H1 (cell line): ENCODE measurements at regions not wholly inside any gene's neighbourhood (a gene's known extent, or its start where the extent isn't known, plus 50 kb on each side); places are given as distances from the start of the nearest gene placed in this dataset.

Experiments
- CTCF ChIA-PET: fragments of 300-600 bp; sonication (Branson Sonifier 250); formaldehyde crosslinking; loops from one replicate; lab custom pipeline; 2021; ENCODE audit not compliant: partially characterized antibody; lab: Charles Lee
- POLR2A ChIA-PET: fragments of 300-600 bp; sonication (Branson Sonifier 250); formaldehyde crosslinking; loops from one replicate; lab custom pipeline; 2021; ENCODE audit warnings: inconsistent platforms; ENCODE audit not compliant: partially characterized antibody; lab: Charles Lee
- DNase-seq, 2 experiments: peaks; one replicate each; pipeline versions ENCODE4 v3.0.0 to v3.0.0-alpha.2; 2010 to 2022; ENCODE audit warnings: low spot score in 2 of 2, low read depth in 1 of 2, mixed read lengths in 1 of 2
- FAIRE-seq: peaks from 2 replicates; lab custom pipeline; 2011; peaks lifted over from hg19 to GRCh38; lab: Jason Lieb, UNC
- H2AFZ ChIP-seq: 2 replicates; pipeline ENCODE4 v1.8.1; 2012; ENCODE audit warnings: low read length, inconsistent platforms
- H2AK5ac ChIP-seq: 2 replicates; pipeline ENCODE4 v1.6.1; 2013; ENCODE audit warnings: low read depth, low read length
- H2BK120ac ChIP-seq: replicated peaks from 2 replicates; pipeline ENCODE3; 2013; ENCODE audit warnings: low read depth, low read length, inconsistent platforms
- H2BK12ac ChIP-seq: 2 replicates; pipeline ENCODE4 v1.6.1; 2013; ENCODE audit warnings: low read depth, low read length
- H2BK15ac ChIP-seq: 2 replicates; pipeline ENCODE4 v1.6.1; 2013; ENCODE audit warnings: low read length
- H2BK20ac ChIP-seq: 2 replicates; pipeline ENCODE4 v1.6.1; 2013; ENCODE audit warnings: low read length
- H2BK5ac ChIP-seq: 2 replicates; pipeline ENCODE4 v1.6.1; 2013; ENCODE audit warnings: low read depth, low read length
- H3K14ac ChIP-seq: 2 replicates; pipeline ENCODE4 v1.6.1; 2013; ENCODE audit warnings: inconsistent platforms; ENCODE audit not compliant: insufficient read length
- H3K18ac ChIP-seq: 2 replicates; pipeline ENCODE4 v1.6.1; 2013; ENCODE audit warnings: low read length; ENCODE audit errors: extremely low read depth
- H3K23ac ChIP-seq: 2 replicates; pipeline ENCODE4 v1.6.1; 2013; ENCODE audit warnings: inconsistent platforms; ENCODE audit not compliant: insufficient read length
- H3K23me2 ChIP-seq: 2 replicates; pipeline ENCODE4 v1.6.1; 2013; ENCODE audit warnings: low read depth, low read length
- H3K27ac ChIP-seq: 2 replicates; pipeline ENCODE4 v1.6.1; 2011; ENCODE audit warnings: low read depth, low read length, inconsistent platforms
- H3K27me3 ChIP-seq, 4 experiments: replicated peaks in 1 of 4; 1 replicate in 1 of 4; 2 replicates in 3 of 4; pipeline versions ENCODE4 v1.6.1 to v1.8.1; 2011 to 2013; ENCODE audit warnings: low read length in 3 of 4, mild to moderate bottlenecking in 3 of 4, inconsistent platforms in 2 of 4, mixed read lengths in 2 of 4, moderate library complexity in 1 of 4; ENCODE audit not compliant: control insufficient read depth in 3 of 4, insufficient read depth in 3 of 4; ENCODE audit errors: extremely low read depth in 1 of 4
- H3K36me3 ChIP-seq, 4 experiments: 2 replicates each; pipeline versions ENCODE4 v1.6.1 to v1.8.1; 2011 to 2013; ENCODE audit warnings: mild to moderate bottlenecking in 4 of 4, low read length in 3 of 4, moderate library complexity in 2 of 4, control low read depth in 1 of 4, inconsistent platforms in 1 of 4; ENCODE audit not compliant: insufficient read depth in 4 of 4, control insufficient read depth in 2 of 4
- H3K4ac ChIP-seq: replicated peaks from 2 replicates; pipeline ENCODE3; 2013; ENCODE audit warnings: low read length, low read depth, mixed read lengths, inconsistent platforms; ENCODE audit not compliant: insufficient read length
- H3K4me1 ChIP-seq, 4 experiments: replicated peaks in 1 of 4; 1 replicate in 1 of 4; 2 replicates in 3 of 4; pipeline versions ENCODE4 v1.6.1 to v1.8.1; 2011 to 2013; ENCODE audit warnings: low read length in 3 of 4, inconsistent platforms in 2 of 4, mixed read lengths in 1 of 4; ENCODE audit not compliant: insufficient read depth in 4 of 4, control insufficient read depth in 3 of 4
- H3K4me2 ChIP-seq, 2 experiments: 2 replicates each; pipeline versions ENCODE4 v1.6.1 to v1.8.1; 2011 to 2013; ENCODE audit warnings: low read depth in 2 of 2, low read length in 2 of 2, control low read depth in 1 of 2, inconsistent platforms in 1 of 2, mild to moderate bottlenecking in 1 of 2; ENCODE audit not compliant: insufficient read depth in 1 of 2
- H3K4me3 ChIP-seq, 4 experiments: fragments of 200-600, 300-600 bp in 1 of 4; sonication (generic), shearing (Covaris generic), sonication (Bioruptor Twin) in 1 of 4; 2 replicates each; pipeline versions ENCODE4 v1.5.1 to v1.8.1; 2011 to 2016; ENCODE audit warnings: low read length in 4 of 4, low read depth in 3 of 4, control low read depth in 2 of 4, inconsistent platforms in 2 of 4, mild to moderate bottlenecking in 2 of 4, mixed read lengths in 1 of 4, moderate library complexity in 1 of 4; ENCODE audit not compliant: insufficient read depth in 2 of 4; ENCODE audit errors: extremely low read depth in 1 of 4
- H3K56ac ChIP-seq: replicated peaks from 2 replicates; pipeline ENCODE3; 2013; ENCODE audit warnings: low read depth, mild to moderate bottlenecking, mixed read lengths, low read length, inconsistent platforms; ENCODE audit not compliant: insufficient read length
- H3K79me1 ChIP-seq: 2 replicates; pipeline ENCODE4 v1.6.1; 2013; ENCODE audit warnings: low read depth, low read length, control low read depth
- H3K79me2 ChIP-seq, 2 experiments: 2 replicates each; pipeline versions ENCODE4 v1.6.1 to v1.8.1; 2012 to 2013; ENCODE audit warnings: low read length in 2 of 2, mild to moderate bottlenecking in 2 of 2, inconsistent platforms in 1 of 2; ENCODE audit not compliant: insufficient read depth in 2 of 2, control insufficient read depth in 1 of 2
- H3K9ac ChIP-seq, 4 experiments: replicated peaks in 1 of 4; 1 replicate in 1 of 4; 2 replicates in 3 of 4; pipeline versions ENCODE4 v1.6.1 to v1.8.1; 2011 to 2013; ENCODE audit warnings: low read depth in 3 of 4, low read length in 3 of 4, control low read depth in 2 of 4, mild to moderate bottlenecking in 2 of 4, moderate library complexity in 2 of 4, inconsistent platforms in 1 of 4; ENCODE audit errors: extremely low read depth in 1 of 4
- H3K9me3 ChIP-seq, 2 experiments: 2 replicates each; pipeline versions ENCODE4 v1.6.1 to v1.8.1; 2012 to 2013; ENCODE audit warnings: mild to moderate bottlenecking in 2 of 2, moderate library complexity in 2 of 2, control low read depth in 1 of 2, inconsistent platforms in 1 of 2, low read depth in 1 of 2, low read length in 1 of 2, mixed read lengths in 1 of 2; ENCODE audit not compliant: insufficient read depth in 2 of 2
- H4K20me1 ChIP-seq, 2 experiments: replicated peaks in 1 of 2; 2 replicates each; pipeline versions ENCODE3 to v1.8.1; 2011 to 2013; ENCODE audit warnings: inconsistent platforms in 2 of 2, low read length in 2 of 2, mild to moderate bottlenecking in 1 of 2; ENCODE audit not compliant: insufficient read depth in 2 of 2, control insufficient read depth in 1 of 2
- H4K5ac ChIP-seq: 2 replicates; pipeline ENCODE4 v1.6.1; 2013; ENCODE audit warnings: low read length, low read depth, mixed read lengths, inconsistent platforms; ENCODE audit not compliant: insufficient read length
- H4K8ac ChIP-seq: 2 replicates; pipeline ENCODE4 v1.8.0; 2013; ENCODE audit warnings: mild to moderate bottlenecking, moderate library complexity, low read length, inconsistent platforms; ENCODE audit not compliant: insufficient read depth; ENCODE audit errors: extremely low read depth
- H4K91ac ChIP-seq: replicated peaks from 2 replicates; pipeline ENCODE3; 2013; ENCODE audit warnings: low read length, mixed read lengths, inconsistent platforms; ENCODE audit not compliant: insufficient read length
- KDM1A ChIP-seq: fragments of 200-600, 300-600 bp; sonication (generic); IDR thresholded peaks from 2 replicates; pipeline ENCODE4 v1.7.1; 2016; ENCODE audit warnings: mild to moderate bottlenecking, low read length, borderline replicate concordance
- PHF8 ChIP-seq: fragments of 200-600 bp; sonication (generic); conservative IDR thresholded peaks from 2 replicates; pipeline ENCODE4 v1.7.1; 2012; ENCODE audit warnings: low read depth, mild to moderate bottlenecking, inconsistent platforms, low read length, moderate library complexity
- WGBS, 2 experiments: shearing (Covaris generic) in 1 of 2; methylation state at CpG; one replicate each; pipeline versions ENCODE4 v1.1.6 to v1.1.7; 2013 to 2015; ENCODE audit warnings: low lambda C conversion rate in 2 of 2, mixed read lengths in 2 of 2, inconsistent platforms in 1 of 2, low coverage in 1 of 2, missing lambda C conversion rate in 1 of 2; ENCODE audit not compliant: insufficient replicate concordance in 2 of 2, insufficient coverage in 1 of 2, insufficient read length in 1 of 2; ENCODE audit errors: extremely low coverage in 1 of 2, missing lambda C conversion rate in 1 of 2; 5-methylcytosine and 5-hydroxymethylcytosine counted together

GRCh38 chr2:196445991-196446390, 193.5 kb upstream of the CCDC150 start:
- no peak overlapping the region for H2BK15ac ChIP-seq
- no peak overlapping the region for H4K5ac ChIP-seq
- H4K91ac ChIP-seq = no peak overlapping the region
- no peaks in the 10 kb centered on the region for H3K4me1 ChIP-seq
- H2AK5ac ChIP-seq = no peak overlapping the region
- WGBS, 2 experiments = 100% methylated on average over 1 of the region's 1 CpG; no CpG with 5 or more reads in 1 of the 2 experiments
- FAIRE-seq (no peak), DNase-seq (no peak)
- H4K8ac ChIP-seq = no peak overlapping the region
- H3K9me3 ChIP-seq = no peaks in the 10 kb centered on the region
- no peak overlapping the region for H3K27ac ChIP-seq
- H3K36me3 ChIP-seq = no peaks in the 10 kb centered on the region
- no peak overlapping the region for H2AFZ ChIP-seq
- H3K27me3 ChIP-seq = no peaks in the 10 kb centered on the region
- H3K4me2 ChIP-seq = no peak overlapping the region
- no peak overlapping the region for H3K56ac ChIP-seq
- no peak overlapping the region for H2BK120ac ChIP-seq
- H2BK12ac ChIP-seq = no peak overlapping the region
- no peak overlapping the region for H2BK20ac ChIP-seq
- no peaks in the 10 kb centered on the region for H3K79me2 ChIP-seq
- ChIA-PET POLR2A (no interaction called here), CTCF (interaction anchor here (3.5 kb wide), 1 partner anchor 8 kb away, joined by 14 read pairs; no protein-coding TSS in a partner anchor)
- no peaks in the 10 kb centered on the region for H3K79me1 ChIP-seq
- H2BK5ac ChIP-seq = no peak overlapping the region
- H3K4ac ChIP-seq = no peak overlapping the region
- H3K14ac ChIP-seq = no peak overlapping the region
- TF ChIP-seq PHF8 (no peak), KDM1A (peak; percentile 61; the same call in 1 of the 2 replicates)
- no peak overlapping the region for H3K23ac ChIP-seq
- H4K20me1 ChIP-seq = no peaks in the 10 kb centered on the region
- H3K4me3 ChIP-seq = no peak overlapping the region
- H3K18ac ChIP-seq = no peak overlapping the region
- H3K23me2 ChIP-seq = no peaks in the 10 kb centered on the region
- H3K9ac ChIP-seq = no peak overlapping the region
